ENCODE measurements at regions not wholly inside any gene's neighbourhood (a gene's known extent, or its start where the extent isn't known, plus 50 kb on each side); places are given as distances from the start of the nearest gene placed in this dataset.

DNA sequence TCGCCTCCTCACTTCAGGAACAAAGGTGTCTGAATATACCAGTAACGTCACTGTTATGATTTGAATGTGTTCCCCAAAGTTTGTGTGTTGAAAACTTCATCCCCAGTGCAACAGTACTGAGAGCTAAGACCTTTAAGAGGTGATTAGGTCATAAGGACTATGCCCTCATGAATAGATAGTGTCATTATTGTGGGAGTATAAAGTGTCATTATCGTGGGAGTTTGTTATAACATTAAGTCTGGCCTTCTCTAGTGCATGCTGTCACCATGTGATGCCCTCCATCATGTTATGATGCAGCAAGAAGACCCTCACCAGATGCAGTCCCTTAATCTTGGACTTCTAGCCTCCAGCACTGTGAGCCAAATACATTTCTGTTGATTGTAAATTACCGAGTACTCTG is 53.7 kb upstream of the TLE3 start:
- Histone ChIP-seq H3K27ac (replicated peaks in 1 of 4) (no peak overlapping the region), H3K36me3 (no peaks in the 10 kb centered on the region), H3K9me3 (no peaks in the 10 kb centered on the region), H3K4me3 (no peak overlapping the region), H3K4me1 (peaks cover 22 to 38% (median 35%) of the 10 kb centered on the region in 4 donors), H3K27me3 (no peaks in the 10 kb centered on the region)
- DNase-seq (ENCODE audit: extremely low spot score), result no peak
- TF ChIP-seq, protein P1, sequence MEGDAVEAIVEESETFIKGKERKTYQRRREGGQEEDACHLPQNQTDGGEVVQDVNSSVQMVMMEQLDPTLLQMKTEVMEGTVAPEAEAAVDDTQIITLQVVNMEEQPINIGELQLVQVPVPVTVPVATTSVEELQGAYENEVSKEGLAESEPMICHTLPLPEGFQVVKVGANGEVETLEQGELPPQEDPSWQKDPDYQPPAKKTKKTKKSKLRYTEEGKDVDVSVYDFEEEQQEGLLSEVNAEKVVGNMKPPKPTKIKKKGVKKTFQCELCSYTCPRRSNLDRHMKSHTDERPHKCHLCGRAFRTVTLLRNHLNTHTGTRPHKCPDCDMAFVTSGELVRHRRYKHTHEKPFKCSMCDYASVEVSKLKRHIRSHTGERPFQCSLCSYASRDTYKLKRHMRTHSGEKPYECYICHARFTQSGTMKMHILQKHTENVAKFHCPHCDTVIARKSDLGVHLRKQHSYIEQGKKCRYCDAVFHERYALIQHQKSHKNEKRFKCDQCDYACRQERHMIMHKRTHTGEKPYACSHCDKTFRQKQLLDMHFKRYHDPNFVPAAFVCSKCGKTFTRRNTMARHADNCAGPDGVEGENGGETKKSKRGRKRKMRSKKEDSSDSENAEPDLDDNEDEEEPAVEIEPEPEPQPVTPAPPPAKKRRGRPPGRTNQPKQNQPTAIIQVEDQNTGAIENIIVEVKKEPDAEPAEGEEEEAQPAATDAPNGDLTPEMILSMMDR (IDR thresholded peaks at IDR 0.05), result no peak
- TF ChIP-seq EP300 (IDR thresholded peaks at IDR 0.05) (no peak), POLR2A (IDR thresholded peaks at IDR 0.05; ENCODE audit: low read depth) (no peak), POLR2AphosphoS5 (IDR thresholded peaks at IDR 0.05) (no peak)
- WGBS, result 81% methylated on average over 4 of the region's 4 CpGs
- intact Hi-C loops (cut with DNase I), result no loop called here

DNA sequence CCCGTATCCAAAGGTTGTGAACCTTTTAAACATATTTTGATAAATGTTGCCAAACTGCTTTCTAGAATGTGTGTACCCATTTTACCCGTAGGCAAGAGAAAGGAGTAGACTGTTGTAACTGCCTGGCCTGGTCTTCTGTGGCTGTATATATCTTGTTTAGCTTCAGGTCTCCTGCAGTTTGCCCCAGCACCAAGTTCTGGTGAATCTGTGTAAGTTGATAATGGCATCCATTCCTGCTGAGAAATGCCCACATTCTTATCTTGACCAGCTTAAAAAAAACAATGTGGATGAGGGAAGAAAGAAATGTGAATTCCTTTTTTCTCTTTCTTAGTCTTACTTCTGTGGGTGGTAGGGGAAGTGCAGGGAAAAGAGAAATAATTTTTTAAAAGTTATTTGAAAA is 53.3 kb upstream of the TLE3 start:
- intact Hi-C loops (cut with DNase I), result no loop called here
- 87% methylated on average over 2 of the region's 2 CpGs for WGBS
- peaks cover 17 to 33% (median 30%) of the 10 kb centered on the region in 4 donors for H3K4me1 ChIP-seq
- no peak for DNase-seq (ENCODE audit: extremely low spot score)
- H3K4me3 ChIP-seq, result no peak overlapping the region
- H3K27me3 ChIP-seq, result no peaks in the 10 kb centered on the region
- H3K36me3 ChIP-seq, result no peaks in the 10 kb centered on the region
- H3K27ac ChIP-seq (replicated peaks in 1 of 4), result no peak overlapping the region
- TF ChIP-seq POLR2AphosphoS5 (IDR thresholded peaks at IDR 0.05), result no peak
- TF ChIP-seq POLR2A (IDR thresholded peaks at IDR 0.05; ENCODE audit: low read depth), result no peak
- TF ChIP-seq, protein P1 (IDR thresholded peaks at IDR 0.05), result no peak
- TF ChIP-seq EP300 (IDR thresholded peaks at IDR 0.05), result no peak
- H3K9me3 ChIP-seq, result no peaks in the 10 kb centered on the region

DNA sequence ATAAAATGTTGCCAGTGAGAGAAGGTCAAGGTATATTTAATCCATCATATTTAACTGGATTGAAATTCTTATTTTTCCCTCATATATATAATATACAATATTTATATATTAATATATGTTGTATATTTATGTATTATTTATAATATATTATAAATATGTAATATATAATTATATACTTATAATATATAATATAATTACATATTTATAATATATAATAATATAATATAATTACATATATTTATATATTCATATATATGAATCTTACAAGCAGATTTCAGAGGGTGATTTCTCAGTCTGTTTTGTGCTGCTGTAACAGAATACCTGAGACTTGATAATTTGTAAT is 52.7 kb upstream of the TLE3 start:
- intact Hi-C loops (cut with DNase I), result no loop called here
- H3K4me1 ChIP-seq, result peaks cover 14 to 31% (median 25%) of the 10 kb centered on the region in 4 donors
- TF ChIP-seq, protein P1 (IDR thresholded peaks at IDR 0.05), result no peak
- no peak for TF ChIP-seq POLR2AphosphoS5 (IDR thresholded peaks at IDR 0.05)
- no peaks in the 10 kb centered on the region for H3K36me3 ChIP-seq
- DNase-seq (ENCODE audit: extremely low spot score), result no peak
- no peaks in the 10 kb centered on the region for H3K27me3 ChIP-seq
- no peak overlapping the region for H3K4me3 ChIP-seq
- H3K9me3 ChIP-seq, result no peaks in the 10 kb centered on the region
- H3K27ac ChIP-seq (replicated peaks in 1 of 4), result no peak overlapping the region

DNA sequence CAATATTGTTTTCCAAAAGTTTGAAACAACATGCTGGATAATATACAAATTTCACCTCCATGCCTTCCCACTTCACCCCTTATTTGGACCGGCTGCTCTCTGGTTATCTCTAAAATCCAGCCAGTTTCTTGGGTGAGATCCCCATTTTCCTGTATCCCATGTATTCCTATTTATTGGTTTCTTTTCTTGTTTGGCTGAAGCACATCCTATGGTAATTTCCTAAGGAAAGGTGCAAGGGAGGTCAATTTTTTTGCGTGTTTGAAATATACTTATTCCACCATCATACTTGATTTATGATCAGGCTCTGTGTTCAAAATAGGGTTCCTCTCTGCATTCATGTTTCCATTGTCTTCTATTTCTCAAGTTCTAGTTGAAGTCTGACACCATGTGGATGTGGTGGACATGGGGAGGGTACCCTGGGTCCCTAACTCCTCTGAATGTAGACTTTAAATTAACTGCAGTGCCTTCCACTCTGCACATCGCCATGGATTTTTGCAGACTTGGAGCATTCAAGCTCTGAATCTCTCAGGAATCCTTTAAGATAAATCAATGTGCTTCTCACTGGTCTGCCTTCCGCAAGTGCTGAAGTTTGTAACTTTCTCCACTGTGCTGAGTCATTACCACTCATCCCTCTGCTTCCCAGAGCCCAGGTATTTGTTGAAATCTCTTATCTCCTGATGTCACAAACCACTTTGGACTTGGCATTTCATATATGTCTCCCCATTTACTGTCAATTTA is 52.1 kb upstream of the TLE3 start:
- Histone ChIP-seq H3K27me3 (no peaks in the 10 kb centered on the region), H3K4me3 (no peak overlapping the region), H3K27ac (replicated peaks in 1 of 4) (no peak overlapping the region), H3K9me3 (no peaks in the 10 kb centered on the region), H3K4me1 (peaks cover 14 to 27% (median 20%) of the 10 kb centered on the region in 4 donors), H3K36me3 (no peaks in the 10 kb centered on the region)
- no peak for DNase-seq (ENCODE audit: extremely low spot score)
- intact Hi-C loops (cut with DNase I), result no loop called here
- TF ChIP-seq, protein P1 (IDR thresholded peaks at IDR 0.05), result no peak
- TF ChIP-seq EP300 (IDR thresholded peaks at IDR 0.05), result no peak
- 88% methylated on average over 4 of the region's 4 CpGs for WGBS

DNA sequence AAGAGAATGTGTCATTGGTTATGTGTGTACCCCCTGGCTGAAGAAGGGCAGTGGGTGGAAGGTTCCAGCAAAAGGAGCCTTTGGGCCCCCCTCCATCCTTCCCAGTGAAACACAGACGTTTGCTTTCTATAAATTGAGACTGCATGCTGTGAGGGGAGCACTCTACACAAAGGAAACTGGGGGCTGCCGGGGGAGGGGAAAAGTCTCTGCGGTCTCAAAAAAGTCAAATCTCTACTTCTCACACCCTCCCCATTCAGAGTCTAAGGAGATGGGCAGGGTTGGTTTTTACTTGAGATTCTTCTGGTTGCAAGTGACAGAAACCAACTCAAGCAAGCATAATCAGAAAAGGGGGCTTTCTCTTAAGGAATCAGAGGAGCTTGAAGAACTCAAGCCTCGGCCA is 50.1 kb upstream of the TLE3 start:
- intact Hi-C loops (cut with DNase I), result no loop called here
- peaks cover 10 to 18% (median 12%) of the 10 kb centered on the region in 4 donors for H3K4me1 ChIP-seq
- H3K4me3 ChIP-seq, result no peak overlapping the region
- no peak overlapping the region for H3K27ac ChIP-seq (replicated peaks in 1 of 4)
- no peaks in the 10 kb centered on the region for H3K27me3 ChIP-seq
- TF ChIP-seq POLR2AphosphoS5 (IDR thresholded peaks at IDR 0.05), result no peak
- no peaks in the 10 kb centered on the region for H3K36me3 ChIP-seq
- 76% methylated on average over 3 of the region's 4 CpGs for WGBS
- no peak for DNase-seq (ENCODE audit: extremely low spot score)
- H3K9me3 ChIP-seq, result no peaks in the 10 kb centered on the region

Small RNAs in the stretch of these regions (small RNA-seq; reads per million reads assigned to genes)
- gene RNU6-745P, result 0 reads per million in 3 donors
